ENCODE measurements at regions not wholly inside any gene's neighbourhood (a gene's known extent, or its start where the extent isn't known, plus 50 kb on each side); places are given as distances from the start of the nearest gene placed in this dataset.
A peak's percentile ranks its signal among the peaks of the same experiment; 100 is the strongest.

- H3K4me3 ChIP-seq (ENCODE audit: low read depth in 2 of 2, low read length in 2 of 2) = no peak overlapping the region
- POLR2A ChIA-PET = no interaction called here
- H3K27me3 ChIP-seq (ENCODE audit: control insufficient read depth, insufficient read depth, low read length) = no peaks in the 10 kb centered on the region
- ATAC-seq (no peak), DNase-seq (ENCODE audit: low read depth, low spot score) (no peak)
- intact Hi-C loops (cut with micrococcal nuclease; ENCODE audit: unreplicated experiment) = no loop called here
- in situ Hi-C loops (cut with HindIII; ENCODE audit: low pct_unique_long_range_greater_than_20kb, low sequenced_read_pairs) = no loop called here
- TF ChIP-seq, protein P1, sequence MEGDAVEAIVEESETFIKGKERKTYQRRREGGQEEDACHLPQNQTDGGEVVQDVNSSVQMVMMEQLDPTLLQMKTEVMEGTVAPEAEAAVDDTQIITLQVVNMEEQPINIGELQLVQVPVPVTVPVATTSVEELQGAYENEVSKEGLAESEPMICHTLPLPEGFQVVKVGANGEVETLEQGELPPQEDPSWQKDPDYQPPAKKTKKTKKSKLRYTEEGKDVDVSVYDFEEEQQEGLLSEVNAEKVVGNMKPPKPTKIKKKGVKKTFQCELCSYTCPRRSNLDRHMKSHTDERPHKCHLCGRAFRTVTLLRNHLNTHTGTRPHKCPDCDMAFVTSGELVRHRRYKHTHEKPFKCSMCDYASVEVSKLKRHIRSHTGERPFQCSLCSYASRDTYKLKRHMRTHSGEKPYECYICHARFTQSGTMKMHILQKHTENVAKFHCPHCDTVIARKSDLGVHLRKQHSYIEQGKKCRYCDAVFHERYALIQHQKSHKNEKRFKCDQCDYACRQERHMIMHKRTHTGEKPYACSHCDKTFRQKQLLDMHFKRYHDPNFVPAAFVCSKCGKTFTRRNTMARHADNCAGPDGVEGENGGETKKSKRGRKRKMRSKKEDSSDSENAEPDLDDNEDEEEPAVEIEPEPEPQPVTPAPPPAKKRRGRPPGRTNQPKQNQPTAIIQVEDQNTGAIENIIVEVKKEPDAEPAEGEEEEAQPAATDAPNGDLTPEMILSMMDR (IDR thresholded peaks at IDR 0.05) = no peak
- TF ChIP-seq POLR2AphosphoS5 (IDR thresholded peaks at IDR 0.05; ENCODE audit: low read depth, low read length) = no peak
- no peak for TF ChIP-seq SIN3A (IDR thresholded peaks at IDR 0.05; ENCODE audit: borderline replicate concordance, insufficient read depth, low read depth, low read length)
- no peak for TF ChIP-seq REST (IDR thresholded peaks at IDR 0.05; ENCODE audit: insufficient read depth in 1 of 2, low read depth in 2 of 2, low read length in 1 of 2)
- no peak for TF ChIP-seq TCF7L2 (IDR thresholded peaks at IDR 0.05; ENCODE audit: low read depth, low read length)
- no TSS peak for BruUV-seq (replicated peaks)
- H3K36me3 ChIP-seq (ENCODE audit: control insufficient read depth, insufficient read depth, low read length) = no peaks in the 10 kb centered on the region
- H3K4me1 ChIP-seq (ENCODE audit: control insufficient read depth, insufficient read depth, low read length) = no peaks in the 10 kb centered on the region
- CTCF ChIA-PET = no interaction called here
- H3K9me3 ChIP-seq (ENCODE audit: control insufficient read depth, insufficient read depth, low read depth, low read length) = no peaks in the 10 kb centered on the region
- H3K27ac ChIP-seq (ENCODE audit: low read length) = peak overlapping the region; percentile 62; the same call in 1 of the 2 replicates
Observed at GRCh38 chr5:58145397-58145934, 314.4 kb downstream of the PLK2 start.

- no peak overlapping the region for H3K27ac ChIP-seq (ENCODE audit: low read length)
- ChIA-PET CTCF (no interaction called here), POLR2A (no interaction called here)
- TF ChIP-seq SIN3A (IDR thresholded peaks at IDR 0.05; ENCODE audit: borderline replicate concordance, insufficient read depth, low read depth, low read length) = no peak
- TF ChIP-seq, protein P1 (IDR thresholded peaks at IDR 0.05) = no peak
- TF ChIP-seq TCF7L2 (IDR thresholded peaks at IDR 0.05; ENCODE audit: low read depth, low read length) = no peak
- TF ChIP-seq POLR2AphosphoS5 (IDR thresholded peaks at IDR 0.05; ENCODE audit: low read depth, low read length) = no peak
- TF ChIP-seq REST (IDR thresholded peaks at IDR 0.05; ENCODE audit: insufficient read depth in 1 of 2, low read depth in 2 of 2, low read length in 1 of 2) = no peak
- no peak overlapping the region for H3K4me3 ChIP-seq (ENCODE audit: low read depth in 2 of 2, low read length in 2 of 2)
- DNase-seq (ENCODE audit: low read depth, low spot score) = no peak
- no peaks in the 10 kb centered on the region for H3K36me3 ChIP-seq (ENCODE audit: control insufficient read depth, insufficient read depth, low read length)
- intact Hi-C loops (cut with micrococcal nuclease; ENCODE audit: unreplicated experiment) (no loop called here), in situ Hi-C loops (cut with HindIII; ENCODE audit: low pct_unique_long_range_greater_than_20kb, low sequenced_read_pairs) (no loop called here)
- H3K27me3 ChIP-seq (ENCODE audit: control insufficient read depth, insufficient read depth, low read length) = no peaks in the 10 kb centered on the region
- H3K9me3 ChIP-seq (ENCODE audit: control insufficient read depth, insufficient read depth, low read depth, low read length) = no peaks in the 10 kb centered on the region
- H3K4me1 ChIP-seq (ENCODE audit: control insufficient read depth, insufficient read depth, low read length) = no peaks in the 10 kb centered on the region
- BruUV-seq (replicated peaks) = no TSS peak
- ATAC-seq = no peak
Observed at GRCh38 chr5:58143727-58144126, 316.2 kb downstream of the PLK2 start.

Data from Panc1 (cell line).